ENCODE measurements at regions not wholly inside any gene's neighbourhood (a gene's known extent, or its start where the extent isn't known, plus 50 kb on each side); places are given as distances from the start of the nearest gene placed in this dataset.
"Not testable (repeated sequence)": the region's sequence is repeated elsewhere in the genome, so short reads cannot be mapped to it uniquely, and the experiment has no call there.

DNA sequence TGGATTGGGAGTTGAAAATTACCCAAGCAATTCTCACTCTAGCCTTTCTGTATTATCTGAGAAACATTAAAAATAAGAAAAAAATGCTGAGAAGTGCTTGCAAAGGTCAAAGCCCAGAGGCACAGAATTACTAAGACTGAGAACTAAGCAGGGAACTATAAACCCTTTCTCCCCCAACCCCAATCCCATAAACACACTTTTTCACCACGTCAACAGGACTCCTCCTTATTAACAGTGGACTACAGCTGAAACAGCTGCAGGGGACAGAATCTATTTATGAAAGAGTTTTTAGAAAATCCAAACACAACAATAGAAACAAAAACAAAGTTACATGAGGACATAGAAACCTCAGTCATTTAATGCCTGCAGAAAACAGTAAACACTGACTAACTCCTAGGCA lies 984.1 kb downstream of the TRAM1L1 start:
- DNase-seq: no peak

GRCh38 chr4:116099596-116099995 lies 985.8 kb downstream of the TRAM1L1 start:
- no peak for DNase-seq

DNA sequence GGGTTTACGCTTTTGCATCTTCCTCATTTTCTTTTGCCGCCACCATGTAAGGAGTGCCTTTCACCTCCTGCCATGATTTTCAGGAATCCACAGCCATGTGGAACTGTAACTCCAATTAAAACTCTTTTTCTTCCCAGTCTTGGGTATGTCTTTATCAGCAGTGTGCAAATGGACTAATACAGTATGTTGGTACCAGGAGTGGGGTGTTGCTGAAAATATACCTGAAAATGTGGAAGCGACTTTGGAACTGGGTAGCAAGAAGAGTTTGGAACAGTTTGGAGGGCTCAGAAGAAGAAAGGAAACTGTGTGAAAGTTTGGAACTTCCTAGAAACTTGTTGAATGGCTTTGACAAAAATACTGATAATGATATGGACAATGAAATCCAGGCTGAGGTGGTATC lies 983.9 kb upstream of the NDST4 start:
- not testable (repeated sequence) for DNase-seq

GRCh38 chr4:116092961-116093360 lies 979.5 kb upstream of the NDST4 start:
- DNase-seq: no peak

DNA sequence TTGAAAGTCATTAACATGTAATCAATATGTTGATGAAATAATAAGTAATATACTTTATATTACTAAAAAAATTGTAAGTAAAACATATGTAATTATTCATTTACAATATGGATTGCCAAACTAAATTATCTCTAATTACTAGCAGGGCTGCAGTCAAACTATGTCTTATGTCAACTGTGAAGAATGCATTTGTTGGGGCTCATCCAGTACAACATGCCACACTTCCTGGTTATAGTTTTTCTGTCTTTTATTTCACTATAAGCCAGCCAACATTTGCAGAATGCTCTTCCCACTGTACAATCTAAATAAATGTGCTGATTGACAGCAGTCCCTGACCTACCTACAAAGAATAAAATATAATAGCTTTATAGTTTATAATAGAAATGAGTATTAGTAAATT lies 975.4 kb upstream of the NDST4 start:
- no peak for DNase-seq

- no peak for DNase-seq
Observed at GRCh38 chr4:116082808-116083366, 969.5 kb upstream of the NDST4 start.

DNA sequence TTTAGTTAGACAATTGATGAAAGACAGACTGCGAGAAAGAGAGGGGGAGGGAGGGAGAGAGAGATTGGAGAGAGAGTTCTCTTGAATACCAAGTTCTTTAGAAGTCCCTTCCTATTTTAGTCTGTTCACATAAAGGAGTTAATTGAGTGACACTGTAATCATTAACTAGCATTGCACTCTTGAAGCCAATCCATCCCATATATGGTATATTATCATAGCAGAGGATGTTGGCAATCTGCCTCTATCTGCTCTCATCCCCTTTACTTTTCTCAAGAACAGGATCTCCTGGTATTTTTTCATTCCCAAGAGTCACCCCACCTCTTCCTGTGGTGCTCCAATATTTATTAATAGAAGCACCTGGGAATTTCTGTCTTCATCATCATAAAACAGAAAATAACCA lies 959.6 kb upstream of the NDST4 start:
- DNase-seq: no peak

DNA sequence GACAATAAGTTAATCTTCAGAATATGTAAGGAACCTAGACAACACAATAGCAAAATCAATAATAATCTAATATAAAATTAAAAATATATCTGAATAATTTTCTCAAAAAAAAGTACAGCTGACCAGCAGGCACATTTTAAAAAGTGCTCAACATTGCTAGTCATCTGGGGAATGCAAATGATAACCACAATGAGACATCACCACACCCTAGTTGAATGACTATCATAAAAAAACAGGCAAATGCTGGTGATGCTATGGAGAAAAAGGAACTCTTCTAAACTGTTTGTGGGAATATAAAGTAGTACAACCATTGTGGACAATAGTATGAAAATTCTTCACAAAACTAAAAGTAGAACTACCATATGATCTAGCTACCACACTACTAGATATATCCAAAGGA lies 956.9 kb upstream of the NDST4 start:
- no peak for DNase-seq

DNA sequence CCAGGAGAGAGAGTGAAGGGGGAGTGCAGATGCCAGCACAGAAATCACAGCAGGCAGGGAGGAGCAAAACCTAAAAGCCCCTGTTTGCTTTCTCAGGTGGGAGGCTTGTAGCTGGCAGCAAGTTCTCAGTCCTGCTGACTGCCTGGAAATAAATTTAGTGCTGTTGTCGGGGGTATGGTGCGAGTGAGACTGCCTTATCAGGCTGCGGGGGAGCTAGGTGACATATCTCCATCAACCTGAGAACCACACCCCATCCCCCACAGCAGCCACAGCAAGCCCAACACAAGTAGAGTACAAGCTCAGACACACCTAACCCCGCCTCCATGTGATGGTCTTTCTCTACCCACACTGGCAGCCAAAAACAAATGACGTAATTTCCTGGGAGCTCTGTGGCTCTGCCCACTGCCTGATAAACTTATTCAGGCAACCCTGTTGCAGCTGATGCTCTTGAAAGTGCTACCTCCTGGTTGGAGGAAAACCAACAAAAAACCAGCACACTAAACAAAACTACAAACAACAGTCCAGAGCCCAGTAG lies 953.4 kb upstream of the NDST4 start:
- DNase-seq: no peak

GRCh38 chr4:116064331-116064730 lies 950.9 kb upstream of the NDST4 start:
- no peak for DNase-seq

DNA sequence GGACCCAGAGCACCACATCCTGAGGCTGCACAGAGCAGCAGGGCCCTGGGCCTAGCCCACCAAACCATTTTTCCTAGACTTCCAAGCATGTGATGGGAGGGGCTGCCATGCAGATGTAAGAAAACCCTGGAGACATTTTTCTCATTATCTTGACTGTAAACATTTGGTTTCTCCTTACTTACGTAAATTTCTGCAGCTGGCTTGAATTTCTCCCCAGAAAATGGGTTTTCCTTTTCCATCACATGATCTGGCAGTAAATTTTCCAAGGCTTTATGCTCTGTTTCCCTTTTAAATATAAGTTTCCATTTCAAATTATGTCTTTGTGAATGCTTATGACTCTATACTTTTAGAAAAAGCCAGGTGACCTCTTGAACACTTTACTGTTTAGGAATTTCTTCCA lies 945.9 kb upstream of the NDST4 start:
- no peak for DNase-seq

GRCh38 chr4:116058129-116058528 lies 944.7 kb upstream of the NDST4 start:
- no peak for DNase-seq

- DNase-seq: no peak
Observed at GRCh38 chr4:116055857-116056827, 942.7 kb upstream of the NDST4 start.

DNA sequence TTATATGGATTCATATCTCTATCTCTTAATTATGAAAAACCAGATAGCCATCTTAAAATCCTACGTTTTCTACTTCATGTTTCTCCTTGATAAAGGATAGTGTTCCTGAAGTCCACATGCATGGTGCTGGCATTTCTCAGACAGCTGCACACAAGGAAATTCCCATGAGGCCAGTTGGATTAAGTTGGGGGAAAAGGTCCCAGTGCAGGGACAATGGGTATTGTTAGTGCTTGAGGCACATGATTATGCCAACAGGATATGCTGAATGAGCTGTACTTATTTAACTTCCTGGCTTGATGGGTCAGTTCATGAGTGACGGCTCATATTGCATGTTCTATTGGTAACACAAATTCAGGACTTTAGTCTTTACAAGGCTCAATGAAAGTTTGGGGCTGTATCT lies 913.9 kb upstream of the NDST4 start:
- no peak for DNase-seq

DNA sequence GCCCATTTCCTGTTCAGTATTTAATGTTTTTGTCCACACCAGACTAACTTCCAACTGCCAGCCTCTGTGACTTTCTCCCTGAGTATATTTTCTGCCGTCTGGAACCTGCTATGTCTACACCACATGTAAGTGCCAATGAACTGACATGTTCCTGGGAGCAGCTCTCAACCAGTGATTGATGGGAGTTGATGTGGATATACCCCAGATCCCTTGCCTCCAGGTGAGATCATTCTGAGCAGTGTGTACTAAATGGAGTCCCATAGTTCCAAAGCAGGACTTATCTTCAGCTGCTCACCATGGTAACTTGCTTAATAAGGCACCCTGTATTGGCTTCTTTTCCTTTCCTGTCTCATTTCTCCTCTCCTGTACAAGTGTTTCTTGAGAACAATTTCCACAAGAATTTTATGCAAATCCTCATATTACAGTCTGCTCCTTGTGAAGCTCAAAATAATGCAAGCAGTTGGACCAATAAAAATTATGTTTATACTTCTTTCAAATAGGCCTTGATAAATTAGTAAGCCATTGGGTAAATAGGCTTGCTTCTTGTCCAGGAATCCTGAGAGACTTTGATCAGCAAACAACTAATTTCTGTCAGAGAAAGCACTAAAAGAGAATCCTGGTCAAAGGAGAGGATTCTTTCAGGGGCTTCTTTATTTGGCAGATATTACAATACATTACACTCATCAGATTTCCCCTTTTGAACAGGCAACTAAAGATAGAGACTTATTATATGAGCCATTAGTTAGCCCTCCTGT lies 911.7 kb upstream of the NDST4 start:
- DNase-seq: no peak

- no peak for DNase-seq
Observed at GRCh38 chr4:116023049-116023448, 909.6 kb upstream of the NDST4 start.

DNA sequence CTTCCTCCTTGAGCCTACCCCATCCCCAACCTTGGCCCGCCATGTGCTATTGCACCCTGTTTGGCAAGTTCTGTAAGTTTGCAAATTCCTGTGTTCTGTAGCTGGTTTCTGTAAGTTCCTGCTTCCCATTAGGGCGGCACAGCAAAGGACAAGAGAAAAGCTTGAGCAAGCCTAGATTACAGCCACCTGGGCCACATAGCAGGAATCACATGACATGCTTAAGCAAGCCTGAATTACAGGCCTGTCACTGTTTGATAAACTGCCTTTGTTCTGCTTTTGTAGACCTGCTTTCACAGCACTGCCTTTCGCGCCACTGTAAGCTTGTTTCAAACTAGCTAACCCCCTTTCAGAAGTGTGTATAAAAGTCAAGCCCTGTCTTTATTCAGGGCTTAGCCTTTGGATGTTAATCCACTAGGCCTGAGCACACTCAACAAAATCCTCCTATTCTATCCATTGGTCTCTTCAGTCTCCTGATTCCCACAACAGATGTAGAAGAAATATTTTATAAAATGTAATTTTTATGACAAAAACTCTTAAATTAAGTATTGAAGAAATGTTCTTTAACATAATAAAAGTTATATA lies 906.8 kb upstream of the NDST4 start:
- no peak for DNase-seq

DNA sequence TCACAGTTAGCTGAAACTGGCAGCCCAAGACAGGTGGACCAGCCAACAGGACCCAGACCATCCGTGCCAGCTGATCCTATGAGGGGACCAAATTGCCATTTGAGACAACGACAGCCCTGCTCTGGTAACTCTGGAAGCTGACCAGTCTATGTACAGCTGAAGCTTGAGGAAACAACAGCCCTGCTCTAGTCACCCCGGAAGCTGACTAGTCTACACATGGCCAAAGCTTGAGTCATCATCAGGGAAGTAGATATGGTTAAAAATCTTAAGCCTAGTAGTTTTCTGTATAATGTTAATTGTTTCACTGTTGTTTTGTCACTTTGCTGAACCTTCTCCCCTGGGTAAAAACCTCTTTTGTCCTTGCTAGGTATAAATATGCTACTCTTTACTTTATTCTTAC lies 905.4 kb upstream of the NDST4 start:
- no peak for DNase-seq

- no peak for DNase-seq
Observed at GRCh38 chr4:116016201-116016600, 902.8 kb upstream of the NDST4 start.

DNA sequence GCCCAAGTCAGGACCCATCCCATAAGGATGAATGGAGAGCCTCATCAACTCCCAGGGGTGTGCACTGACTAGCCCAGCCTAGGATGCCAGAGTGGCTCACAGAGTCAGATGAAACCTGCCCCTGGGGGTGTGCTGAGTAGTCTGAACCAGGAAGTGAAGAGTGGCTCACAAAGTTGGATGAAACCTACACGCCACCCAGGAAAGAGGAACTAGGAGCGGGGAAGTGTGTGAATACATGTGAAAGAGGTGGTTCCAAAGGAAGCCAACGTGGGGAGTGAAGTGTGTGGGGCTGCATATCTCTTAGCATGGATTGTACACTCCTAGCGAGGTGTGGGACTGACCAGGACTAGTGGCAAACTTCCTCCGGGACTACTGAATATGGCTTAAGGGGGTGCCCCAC lies 902.1 kb upstream of the NDST4 start:
- no peak for DNase-seq

DNA sequence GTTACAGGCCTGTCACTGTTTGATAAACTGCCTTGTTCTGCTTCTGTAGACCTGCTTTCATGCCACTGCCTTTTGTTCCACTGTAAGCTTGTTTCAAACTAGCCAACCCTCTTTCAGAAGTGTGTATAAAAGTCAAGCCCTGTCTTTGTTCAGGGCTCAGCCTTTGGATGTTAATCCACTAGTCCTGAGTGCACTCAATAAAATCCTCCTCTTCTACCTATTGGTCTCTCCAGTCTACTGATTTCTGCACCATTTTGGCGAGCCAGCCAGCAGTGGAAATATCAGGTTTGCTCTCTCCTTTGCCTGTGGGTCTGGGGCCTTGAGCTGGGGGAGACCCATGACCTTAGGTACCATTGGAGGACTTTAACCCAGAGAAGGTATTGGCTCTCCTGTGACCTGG lies 901.6 kb upstream of the NDST4 start:
- DNase-seq: no peak

- DNase-seq: no peak
Observed at GRCh38 chr4:116010923-116011322, 897.5 kb upstream of the NDST4 start.

- DNase-seq: no peak
Observed at GRCh38 chr4:116005806-116006088, 892.3 kb upstream of the NDST4 start.

Measured in NCI-H524 treated with DMSO at 0.1 percent for 48 hours (cell line).